NOMO-1 (cell line): ENCODE measurements at regions not wholly inside any gene's neighbourhood (a gene's known extent, or its start where the extent isn't known, plus 50 kb on each side); places are given as distances from the start of the nearest gene placed in this dataset.
"Not testable (repeated sequence)": the region's sequence is repeated elsewhere in the genome, so short reads cannot be mapped to it uniquely, and the experiment has no call there.

Experiments used
- DNase-seq, 2 experiments: peaks; one replicate each; lab custom pipeline; 2025; ENCODE audit not compliant: unreplicated experiment in 2 of 2; lab: John Stamatoyannopoulos, UW

- no peak for DNase-seq
Measured at GRCh38 chr6:93183531-93183972, 235.8 kb downstream of the EPHA7 start.

GRCh38 chr6:93182938-93183479 lies 236.3 kb downstream of the EPHA7 start:
- no peak for DNase-seq

GRCh38 chr6:93177918-93178317 lies 241.4 kb downstream of the EPHA7 start:
- DNase-seq = no peak

- no peak for DNase-seq
Measured at GRCh38 chr6:93177438-93177837, 241.9 kb downstream of the EPHA7 start.

GRCh38 chr6:93176070-93176469 lies 243.3 kb downstream of the EPHA7 start:
- DNase-seq = no peak

GRCh38 chr6:93173573-93173972 lies 245.8 kb downstream of the EPHA7 start:
- not testable (repeated sequence) for DNase-seq

GRCh38 chr6:93165850-93166430 lies 253.4 kb downstream of the EPHA7 start:
- no peak for DNase-seq

- no peak for DNase-seq
Measured at GRCh38 chr6:93164781-93165180, 254.6 kb downstream of the EPHA7 start.

GRCh38 chr6:93163146-93163545 lies 256.2 kb downstream of the EPHA7 start:
- no peak for DNase-seq

- DNase-seq = no peak
Measured at GRCh38 chr6:93139408-93140081, 279.8 kb downstream of the EPHA7 start.

- no peak for DNase-seq
Measured at GRCh38 chr6:93136111-93136510, 283.2 kb downstream of the EPHA7 start.

GRCh38 chr6:93124006-93124632 lies 295.2 kb downstream of the EPHA7 start:
- no peak for DNase-seq

- no peak for DNase-seq
Measured at GRCh38 chr6:93123585-93123984, 295.8 kb downstream of the EPHA7 start.

- no peak for DNase-seq
Measured at GRCh38 chr6:93120154-93120742, 299.1 kb downstream of the EPHA7 start.

GRCh38 chr6:93105907-93106306 lies 313.5 kb downstream of the EPHA7 start:
- no peak for DNase-seq

- no peak for DNase-seq
Measured at GRCh38 chr6:93105017-93105416, 314.3 kb downstream of the EPHA7 start.

GRCh38 chr6:93104195-93104817 lies 315.1 kb downstream of the EPHA7 start:
- no peak for DNase-seq

GRCh38 chr6:93088621-93089501 lies 330.5 kb downstream of the EPHA7 start:
- DNase-seq = no peak

- DNase-seq = no peak
Measured at GRCh38 chr6:93087606-93088005, 331.8 kb downstream of the EPHA7 start.

- no peak for DNase-seq
Measured at GRCh38 chr6:93086351-93086750, 333.0 kb downstream of the EPHA7 start.
